Left renal pelvis (tissue), 4 donors: ENCODE measurements at regions not wholly inside any gene's neighbourhood (a gene's known extent, or its start where the extent isn't known, plus 50 kb on each side); places are given as distances from the start of the nearest gene placed in this dataset.

Experiments
- DNase-seq, 4 donors: peaks; one replicate each; pipeline ENCODE4 v3.0.0-alpha.2; 2013; ENCODE audit warnings: low read depth in 4 of 4, low spot score in 3 of 4

DNA sequence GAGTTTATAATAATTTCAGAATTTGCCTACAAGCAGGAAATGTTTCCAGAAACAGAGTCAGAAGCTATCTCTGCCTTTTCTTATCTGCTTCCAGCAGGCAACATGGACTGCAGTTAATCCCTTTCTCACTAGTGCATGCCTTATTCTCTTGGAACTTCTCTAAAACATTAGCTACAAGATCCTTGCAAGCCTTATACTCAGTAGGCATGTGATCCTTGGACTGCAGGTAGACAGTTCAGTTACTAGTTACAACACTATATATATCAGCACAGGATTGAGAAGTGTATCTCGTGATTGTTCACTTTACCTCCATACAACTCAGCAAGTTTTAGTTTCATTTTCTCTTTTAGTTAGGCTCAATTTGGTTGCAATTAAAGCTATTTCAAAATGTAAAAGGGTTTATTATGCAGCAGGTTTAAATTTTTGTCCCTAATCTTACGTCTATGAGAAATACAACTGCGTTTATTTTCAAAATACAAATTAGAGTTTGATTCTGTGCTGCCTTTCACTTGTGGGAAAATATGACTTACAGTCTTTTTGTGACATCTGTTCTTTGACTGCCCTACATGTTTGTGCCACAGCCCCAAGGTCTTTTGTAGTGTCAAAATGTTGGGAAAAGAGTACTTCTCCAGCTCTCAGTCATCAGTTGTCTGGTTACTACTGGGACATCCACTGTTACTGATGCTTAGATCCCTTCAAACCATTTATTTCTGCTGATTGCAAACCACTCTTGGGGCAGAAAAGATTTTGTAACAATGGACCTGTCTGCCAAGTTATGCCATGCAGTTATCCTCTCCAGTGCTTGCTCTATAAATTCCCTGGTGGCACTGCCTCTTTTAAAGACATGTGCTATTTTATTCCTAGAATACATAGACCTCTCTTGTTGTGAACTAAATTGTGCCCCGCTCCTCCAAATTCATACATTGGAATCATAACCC is 709.0 kb upstream of the FOXG1 start:
- no peak for DNase-seq

DNA sequence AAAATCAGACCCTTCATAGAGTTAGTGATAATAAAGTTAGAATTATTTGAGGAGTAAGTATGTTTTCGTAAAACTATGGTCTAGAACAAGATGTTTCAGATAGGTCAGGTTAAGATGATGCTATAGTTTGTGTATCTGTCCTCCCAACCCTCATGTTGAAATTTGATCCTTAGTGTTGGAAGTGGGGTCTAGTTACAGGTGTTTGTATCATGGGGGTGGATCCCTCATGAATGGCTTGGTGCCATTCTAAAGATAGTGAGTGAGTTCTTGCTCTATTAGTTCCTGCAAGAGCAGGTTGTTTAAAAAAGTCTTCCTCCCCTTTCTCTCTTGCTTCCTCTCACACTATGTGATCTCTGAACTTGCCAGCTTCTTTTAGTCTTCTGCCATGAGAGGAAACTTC is 707.3 kb upstream of the FOXG1 start:
- no peak for DNase-seq

DNA sequence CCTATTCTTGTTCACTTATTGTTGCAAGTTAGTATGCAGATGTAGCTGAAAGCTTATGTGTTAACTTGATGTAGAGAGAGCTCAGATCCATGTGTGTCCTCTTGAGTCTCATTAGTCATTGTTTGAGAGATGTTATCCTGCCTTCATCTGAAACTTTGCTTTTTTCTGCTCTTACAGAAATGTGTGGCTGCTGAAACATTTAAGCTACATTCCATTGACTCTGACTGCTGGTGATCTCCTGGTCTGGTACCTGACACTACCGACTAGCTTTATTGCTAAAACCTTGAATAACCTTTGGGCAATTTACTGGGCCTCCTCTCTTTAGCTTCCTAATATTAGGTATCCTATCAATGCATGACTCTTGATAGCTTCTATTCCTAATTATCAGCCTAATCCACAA is 705.6 kb upstream of the FOXG1 start:
- no peak for DNase-seq

DNA sequence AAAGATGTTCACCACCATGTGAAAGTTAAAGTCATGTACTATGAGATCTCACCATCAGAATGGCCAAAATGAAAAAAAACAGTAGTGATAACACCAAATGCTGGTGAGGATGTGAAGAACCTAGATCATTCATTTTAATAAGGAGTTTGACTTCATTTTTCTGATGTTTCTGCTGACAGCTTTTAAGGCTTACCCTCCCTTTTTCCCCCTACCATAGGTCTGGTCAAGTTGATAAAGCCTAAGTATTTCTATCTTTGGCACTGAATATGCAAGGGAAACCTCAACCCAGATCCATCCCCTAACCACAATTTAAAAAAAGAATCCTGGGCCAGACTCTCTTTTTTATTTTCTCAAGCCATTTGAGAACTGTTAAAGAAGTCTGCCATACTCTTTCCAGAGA is 689.6 kb upstream of the FOXG1 start:
- DNase-seq: no peak

DNA sequence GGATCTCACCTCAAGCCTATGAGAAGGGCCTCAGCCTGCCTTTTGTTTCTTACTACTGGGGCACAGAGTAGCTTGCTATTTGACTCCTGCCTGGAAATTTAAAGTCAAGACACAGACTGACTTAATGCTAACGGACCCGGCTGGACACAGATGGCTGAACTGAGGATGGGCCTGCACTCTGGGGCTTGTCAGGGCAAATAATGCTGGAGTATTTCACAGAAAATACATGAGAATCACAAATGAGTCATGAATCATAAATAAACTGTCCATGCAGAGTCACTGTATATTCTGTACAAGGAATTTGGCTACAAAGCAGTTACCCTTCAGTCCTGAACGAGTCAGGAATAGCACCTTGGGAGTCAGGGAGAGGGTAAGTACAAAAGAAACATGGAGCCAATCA is 683.2 kb upstream of the FOXG1 start:
- no peak for DNase-seq

DNA sequence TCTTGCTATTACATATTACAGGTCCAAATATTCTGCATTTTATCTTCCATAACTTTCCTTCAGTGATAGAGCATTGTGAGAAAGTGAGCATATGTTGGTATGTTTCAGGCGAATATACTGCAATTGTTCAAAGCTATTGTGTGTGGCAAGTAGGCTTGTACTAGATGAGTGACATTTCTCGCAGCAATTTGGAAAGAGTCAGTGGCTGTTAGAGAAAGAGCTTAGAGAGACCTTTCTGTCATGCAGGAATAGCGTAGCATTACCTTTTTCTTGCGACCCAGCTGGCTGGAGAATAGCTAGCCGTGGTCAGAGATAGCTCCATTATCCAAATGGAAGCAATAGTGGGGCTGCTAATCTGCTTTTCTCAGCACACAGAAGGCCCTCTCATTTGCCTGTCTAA is 678.5 kb upstream of the FOXG1 start:
- no peak for DNase-seq

- DNase-seq: no peak
These were observed 669.0 kb upstream of the FOXG1 start for GRCh38 chr14:28097585-28097984.

GRCh38 chr14:28098856-28099255 is 667.7 kb upstream of the FOXG1 start:
- no peak for DNase-seq

- no peak for DNase-seq
These were observed 664.6 kb upstream of the FOXG1 start for GRCh38 chr14:28102001-28102400.

DNA sequence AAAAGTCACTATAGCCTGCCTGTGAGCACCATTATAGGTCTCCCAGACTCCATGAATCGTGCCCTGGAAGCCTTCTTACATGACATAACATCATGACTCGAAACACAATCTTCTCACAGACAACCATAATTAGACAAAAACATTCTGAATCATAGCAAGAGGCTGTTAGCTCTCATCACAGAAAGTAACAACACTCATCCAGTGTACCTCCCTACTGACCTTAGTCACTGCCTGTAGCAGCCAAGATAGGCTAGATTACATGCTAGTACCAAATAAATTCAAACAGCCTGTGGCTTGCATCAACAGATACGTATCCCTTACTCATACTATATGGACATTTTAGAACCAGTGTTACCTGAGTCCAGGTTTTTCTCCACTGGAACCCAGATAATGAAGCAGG is 663.8 kb upstream of the FOXG1 start:
- no peak for DNase-seq

DNA sequence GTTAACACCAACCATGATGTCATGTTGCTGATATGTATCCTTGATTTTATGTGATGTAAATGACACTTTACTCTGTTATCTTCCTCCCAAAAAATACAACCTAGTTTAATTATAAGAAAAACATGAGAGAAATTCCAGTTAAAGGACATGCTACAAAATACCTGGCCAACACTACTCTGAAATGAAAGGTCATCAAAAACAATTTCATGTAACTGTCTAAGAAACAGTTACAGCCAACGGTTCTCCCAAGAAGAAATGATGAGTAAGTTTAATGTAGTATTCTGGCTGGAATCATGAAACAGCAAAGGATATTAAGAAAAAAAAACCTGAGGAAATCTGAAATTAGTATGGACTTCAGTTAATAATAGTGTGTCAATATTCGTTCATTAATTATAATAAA is 653.3 kb upstream of the FOXG1 start:
- no peak for DNase-seq

GRCh38 chr14:28116716-28117115 is 649.9 kb upstream of the FOXG1 start:
- no peak for DNase-seq

DNA sequence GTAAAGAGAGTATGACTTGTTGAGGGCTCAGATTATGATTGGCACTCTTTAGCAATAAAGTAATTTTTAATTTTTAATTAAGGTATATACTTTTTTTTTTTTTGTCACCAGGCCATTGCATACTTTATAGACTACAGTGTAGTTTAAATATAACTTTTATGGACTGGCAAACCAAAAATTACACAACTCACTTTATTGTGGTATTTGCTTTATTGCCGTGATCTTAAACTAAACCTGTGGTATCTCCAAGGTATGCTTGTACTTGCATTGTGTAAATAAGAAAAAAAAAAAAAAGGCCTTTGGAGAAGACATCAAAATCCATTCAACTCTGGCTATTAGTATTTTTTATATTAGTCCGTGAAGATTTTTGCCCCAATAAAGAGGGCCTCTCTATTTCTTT is 646.7 kb upstream of the FOXG1 start:
- no peak for DNase-seq

- no peak for DNase-seq
These were observed 646.2 kb upstream of the FOXG1 start for GRCh38 chr14:28120391-28120790.

DNA sequence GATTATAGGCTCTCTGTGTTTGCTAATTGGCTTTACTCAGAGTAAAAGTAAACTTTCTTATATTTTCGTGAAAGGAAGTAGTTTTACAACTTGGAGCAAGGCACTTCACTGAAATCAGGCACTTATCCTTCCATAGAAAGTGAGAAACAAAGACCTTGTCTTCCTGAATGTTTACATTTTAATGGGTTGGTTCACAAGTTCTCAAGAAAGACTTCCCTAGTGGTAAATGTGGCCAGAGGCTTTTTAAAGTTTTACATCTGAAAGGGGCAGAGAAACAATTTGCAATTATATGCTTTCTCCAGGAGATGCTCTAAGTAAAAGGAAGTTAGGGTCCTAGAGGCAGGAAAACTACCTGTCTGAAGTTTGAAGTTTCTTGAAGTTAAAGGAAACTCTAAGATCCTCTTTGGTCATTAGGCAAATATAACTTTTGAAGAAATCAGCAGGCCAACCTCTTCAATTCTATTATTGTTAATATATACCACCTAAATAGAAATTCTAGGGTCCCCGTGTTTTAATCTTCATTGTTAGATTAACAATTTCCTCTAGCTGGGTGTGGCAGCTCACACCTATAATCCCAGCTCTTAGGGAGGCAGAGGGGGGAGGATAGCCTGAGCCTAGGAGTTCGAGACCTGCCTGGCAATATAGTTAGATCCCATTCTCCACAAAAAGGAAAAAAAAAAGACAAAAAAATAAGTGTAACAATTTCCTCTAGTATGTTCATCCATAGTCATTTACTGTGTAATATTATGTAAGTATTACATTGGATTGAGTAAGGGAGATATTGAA is 644.9 kb upstream of the FOXG1 start:
- DNase-seq: no peak

- DNase-seq: no peak
These were observed 635.8 kb upstream of the FOXG1 start for GRCh38 chr14:28130610-28131284.

DNA sequence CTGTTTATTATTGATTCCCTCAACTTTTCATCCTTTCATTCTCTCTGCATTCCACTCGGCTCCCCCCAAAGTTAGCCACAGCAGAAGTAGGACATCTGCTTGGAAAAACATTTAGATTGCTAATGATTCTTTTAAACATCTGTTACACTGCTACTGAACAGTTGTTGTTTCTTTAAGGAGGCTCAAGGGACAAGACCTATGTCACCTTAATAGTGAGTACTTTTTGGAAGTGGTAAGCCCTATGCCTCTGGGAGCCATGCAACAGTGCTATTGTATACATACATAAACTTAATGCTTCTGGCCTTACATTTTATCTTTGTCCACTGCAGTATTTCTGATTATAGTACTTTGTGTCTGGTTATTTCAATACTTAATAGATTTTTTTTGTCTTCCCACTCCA is 628.2 kb upstream of the FOXG1 start:
- no peak for DNase-seq

GRCh38 chr14:28141662-28142061 is 624.9 kb upstream of the FOXG1 start:
- DNase-seq: no peak

GRCh38 chr14:28142400-28143015 is 624.1 kb upstream of the FOXG1 start:
- DNase-seq: no peak

- DNase-seq: no peak
These were observed 623.3 kb upstream of the FOXG1 start for GRCh38 chr14:28143316-28143715.

GRCh38 chr14:28151926-28152325 is 614.7 kb upstream of the FOXG1 start:
- DNase-seq: peak in 1 of 4 donors; percentile 30
